ENCODE measurements at regions not wholly inside any gene's neighbourhood (a gene's known extent, or its start where the extent isn't known, plus 50 kb on each side); places are given as distances from the start of the nearest gene placed in this dataset.

- H3F3A ChIP-seq (ENCODE audit: insufficient read depth, low read length), result no peaks in the 10 kb centered on the region
- H3K9me2 ChIP-seq (ENCODE audit: low read depth, low read length), result no peaks in the 10 kb centered on the region
- H3K79me2 ChIP-seq (ENCODE audit: insufficient read depth, low read length), result no peaks in the 10 kb centered on the region
- no peak overlapping the region for H3K9ac ChIP-seq (ENCODE audit: low read length)
- no peaks in the 10 kb centered on the region for H3K27me3 ChIP-seq (ENCODE audit: insufficient read depth, low read length)
- H3K4me1 ChIP-seq (ENCODE audit: insufficient read depth, low read length, severe bottlenecking), result no peaks in the 10 kb centered on the region
- TF ChIP-seq EZH2 (IDR thresholded peaks at IDR 0.05; ENCODE audit: borderline replicate concordance, low read length), result no peak
- TF ChIP-seq CTCF (IDR thresholded peaks at IDR 0.05; ENCODE audit: low read length), result no peak
- H3K4me3 ChIP-seq (ENCODE audit: low read depth, low read length, poor library complexity, severe bottlenecking), result no peak overlapping the region
- H3K27ac ChIP-seq (ENCODE audit: low read depth, low read length, poor library complexity, severe bottlenecking), result no peak overlapping the region
- no peaks in the 10 kb centered on the region for H4K20me1 ChIP-seq (ENCODE audit: insufficient read depth, low read length)
- no peaks in the 10 kb centered on the region for H3K36me3 ChIP-seq (ENCODE audit: insufficient read depth, low read length)
- H2AFZ ChIP-seq (ENCODE audit: low read length), result no peak overlapping the region
- H3K4me2 ChIP-seq (ENCODE audit: low read length), result no peak overlapping the region
- H3K9me3 ChIP-seq (ENCODE audit: low read length), result no peaks in the 10 kb centered on the region
Observed at GRCh38 chr3:106719583-106719982, 657.7 kb upstream of the CCDC54 start.

- Histone ChIP-seq H2AFZ (ENCODE audit: low read length) (no peak overlapping the region), H3K9me3 (ENCODE audit: low read length) (no peaks in the 10 kb centered on the region), H4K20me1 (ENCODE audit: insufficient read depth, low read length) (no peaks in the 10 kb centered on the region), H3K79me2 (ENCODE audit: insufficient read depth, low read length) (no peaks in the 10 kb centered on the region), H3K4me3 (ENCODE audit: low read depth, low read length, poor library complexity, severe bottlenecking) (no peak overlapping the region), H3K27me3 (ENCODE audit: insufficient read depth, low read length) (no peaks in the 10 kb centered on the region), H3K36me3 (ENCODE audit: insufficient read depth, low read length) (no peaks in the 10 kb centered on the region), H3K27ac (ENCODE audit: low read depth, low read length, poor library complexity, severe bottlenecking) (no peak overlapping the region), H3K9ac (ENCODE audit: low read length) (no peak overlapping the region), H3K9me2 (ENCODE audit: low read depth, low read length) (no peaks in the 10 kb centered on the region), H3K4me2 (ENCODE audit: low read length) (no peak overlapping the region), H3F3A (ENCODE audit: insufficient read depth, low read length) (no peaks in the 10 kb centered on the region), H3K4me1 (ENCODE audit: insufficient read depth, low read length, severe bottlenecking) (no peaks in the 10 kb centered on the region)
- TF ChIP-seq EZH2 (IDR thresholded peaks at IDR 0.05; ENCODE audit: borderline replicate concordance, low read length), result no peak
- no peak for TF ChIP-seq CTCF (IDR thresholded peaks at IDR 0.05; ENCODE audit: low read length)
Observed at GRCh38 chr3:106720510-106720909, 656.7 kb upstream of the CCDC54 start.

GRCh38 chr3:106725566-106725965 lies 651.7 kb upstream of the CCDC54 start:
- no peak overlapping the region for H3K9ac ChIP-seq (ENCODE audit: low read length)
- H3K27me3 ChIP-seq (ENCODE audit: insufficient read depth, low read length), result no peaks in the 10 kb centered on the region
- no peaks in the 10 kb centered on the region for H3K9me2 ChIP-seq (ENCODE audit: low read depth, low read length)
- no peaks in the 10 kb centered on the region for H3K36me3 ChIP-seq (ENCODE audit: insufficient read depth, low read length)
- H3K4me1 ChIP-seq (ENCODE audit: insufficient read depth, low read length, severe bottlenecking), result no peaks in the 10 kb centered on the region
- H2AFZ ChIP-seq (ENCODE audit: low read length), result no peak overlapping the region
- H3K4me3 ChIP-seq (ENCODE audit: low read depth, low read length, poor library complexity, severe bottlenecking), result no peak overlapping the region
- no peak overlapping the region for H3K4me2 ChIP-seq (ENCODE audit: low read length)
- H3K9me3 ChIP-seq (ENCODE audit: low read length), result no peaks in the 10 kb centered on the region
- H3K27ac ChIP-seq (ENCODE audit: low read depth, low read length, poor library complexity, severe bottlenecking), result no peak overlapping the region
- no peaks in the 10 kb centered on the region for H4K20me1 ChIP-seq (ENCODE audit: insufficient read depth, low read length)
- H3F3A ChIP-seq (ENCODE audit: insufficient read depth, low read length), result no peaks in the 10 kb centered on the region
- H3K79me2 ChIP-seq (ENCODE audit: insufficient read depth, low read length), result no peaks in the 10 kb centered on the region
- TF ChIP-seq EZH2 (IDR thresholded peaks at IDR 0.05; ENCODE audit: borderline replicate concordance, low read length), result no peak
- no peak for TF ChIP-seq CTCF (IDR thresholded peaks at IDR 0.05; ENCODE audit: low read length)

Data from OCI-LY1 (cell line).